ENCODE measurements at regions not wholly inside any gene's neighbourhood (a gene's known extent, or its start where the extent isn't known, plus 50 kb on each side); places are given as distances from the start of the nearest gene placed in this dataset.
"Not testable (repeated sequence)": the region's sequence is repeated elsewhere in the genome, so short reads cannot be mapped to it uniquely, and the experiment has no call there.

- Histone ChIP-seq H3K27me3 (no peaks in the 10 kb centered on the region), H3K9me3 (no peaks in the 10 kb centered on the region), H3K4me3 (ENCODE audit: low read depth, low read length) (no peak overlapping the region), H3K4me1 (no peaks in the 10 kb centered on the region), H3K36me3 (no peaks in the 10 kb centered on the region)
- no peak for DNase-seq
- TF ChIP-seq CTCF (IDR thresholded peaks at IDR 0.05; ENCODE audit: low read depth, low read length): no peak
Measured at GRCh38 chr12:105681341-105681740, 350.9 kb downstream of the C12orf75 start.

GRCh38 chr12:105682821-105683220 is 352.3 kb downstream of the C12orf75 start:
- H3K36me3 ChIP-seq; H3K9me3 ChIP-seq; DNase-seq; H3K4me3 ChIP-seq (ENCODE audit: low read depth, low read length); H3K27me3 ChIP-seq; H3K4me1 ChIP-seq: not testable (repeated sequence)

GRCh38 chr12:105683836-105684235 is 353.3 kb downstream of the C12orf75 start:
- H3K4me1 ChIP-seq; H3K9me3 ChIP-seq; H3K4me3 ChIP-seq (ENCODE audit: low read depth, low read length); H3K36me3 ChIP-seq; H3K27me3 ChIP-seq; DNase-seq: not testable (repeated sequence)

- no peak overlapping the region for H3K4me3 ChIP-seq (ENCODE audit: low read depth, low read length)
- H3K27me3 ChIP-seq: no peaks in the 10 kb centered on the region
- H3K9me3 ChIP-seq: no peaks in the 10 kb centered on the region; the same call in 1 of the 2 replicates
- DNase-seq: peak; percentile 19
- no peaks in the 10 kb centered on the region for H3K36me3 ChIP-seq
- no peaks in the 10 kb centered on the region for H3K4me1 ChIP-seq
- TF ChIP-seq CTCF (IDR thresholded peaks at IDR 0.05; ENCODE audit: low read depth, low read length): no peak
Measured at GRCh38 chr12:105698075-105698474, 367.6 kb downstream of the C12orf75 start.

GRCh38 chr12:105699209-105699608 is 368.7 kb downstream of the C12orf75 start:
- Histone ChIP-seq H3K4me1 (no peaks in the 10 kb centered on the region), H3K27me3 (no peaks in the 10 kb centered on the region), H3K4me3 (ENCODE audit: low read depth, low read length) (no peak overlapping the region), H3K9me3 (no peaks in the 10 kb centered on the region; the same call in 1 of the 2 replicates), H3K36me3 (no peaks in the 10 kb centered on the region)
- TF ChIP-seq CTCF (IDR thresholded peaks at IDR 0.05; ENCODE audit: low read depth, low read length): no peak
- no peak for DNase-seq

- H3K27me3 ChIP-seq: no peaks in the 10 kb centered on the region
- no peaks in the 10 kb centered on the region for H3K9me3 ChIP-seq
- no peak overlapping the region for H3K4me3 ChIP-seq (ENCODE audit: low read depth, low read length)
- H3K4me1 ChIP-seq: no peaks in the 10 kb centered on the region
- no peak for TF ChIP-seq CTCF (IDR thresholded peaks at IDR 0.05; ENCODE audit: low read depth, low read length)
- no peaks in the 10 kb centered on the region for H3K36me3 ChIP-seq
- DNase-seq: no peak
Measured at GRCh38 chr12:105704787-105705186, 374.3 kb downstream of the C12orf75 start.

GRCh38 chr12:105705235-105705634 is 374.7 kb downstream of the C12orf75 start:
- no peaks in the 10 kb centered on the region for H3K36me3 ChIP-seq
- no peak overlapping the region for H3K4me3 ChIP-seq (ENCODE audit: low read depth, low read length)
- DNase-seq: no peak
- H3K9me3 ChIP-seq: no peaks in the 10 kb centered on the region
- no peaks in the 10 kb centered on the region for H3K4me1 ChIP-seq
- H3K27me3 ChIP-seq: no peaks in the 10 kb centered on the region
- TF ChIP-seq CTCF (IDR thresholded peaks at IDR 0.05; ENCODE audit: low read depth, low read length): no peak

Measured in BE2C (cell line).